ENCODE measurements at regions not wholly inside any gene's neighbourhood (a gene's known extent, or its start where the extent isn't known, plus 50 kb on each side); places are given as distances from the start of the nearest gene placed in this dataset.

- H3K27me3 ChIP-seq (ENCODE audit: control insufficient read depth, insufficient read depth, low read length, poor library complexity, severe bottlenecking) = no peaks in the 10 kb centered on the region
- no peaks in the 10 kb centered on the region for H3K9me3 ChIP-seq (ENCODE audit: control insufficient read depth, low read length)
- no peak overlapping the region for H3K4me3 ChIP-seq (ENCODE audit: insufficient read depth, low read depth, low read length)
- H3K4me1 ChIP-seq (ENCODE audit: control insufficient read depth, insufficient read depth, low read length) = peaks cover 3% of the 10 kb centered on the region
- H3K36me3 ChIP-seq (ENCODE audit: control insufficient read depth, insufficient read depth, low read length) = no peaks in the 10 kb centered on the region
- no peak overlapping the region for H3K27ac ChIP-seq (ENCODE audit: insufficient read depth, low read depth, low read length, poor library complexity, severe bottlenecking)
- 89 to 92% methylated on average over 3 of the region's 3 CpGs for WGBS, 2 experiments
Observed at GRCh38 chr9:89749500-89750116, 144.8 kb downstream of the GADD45G start.

DNA sequence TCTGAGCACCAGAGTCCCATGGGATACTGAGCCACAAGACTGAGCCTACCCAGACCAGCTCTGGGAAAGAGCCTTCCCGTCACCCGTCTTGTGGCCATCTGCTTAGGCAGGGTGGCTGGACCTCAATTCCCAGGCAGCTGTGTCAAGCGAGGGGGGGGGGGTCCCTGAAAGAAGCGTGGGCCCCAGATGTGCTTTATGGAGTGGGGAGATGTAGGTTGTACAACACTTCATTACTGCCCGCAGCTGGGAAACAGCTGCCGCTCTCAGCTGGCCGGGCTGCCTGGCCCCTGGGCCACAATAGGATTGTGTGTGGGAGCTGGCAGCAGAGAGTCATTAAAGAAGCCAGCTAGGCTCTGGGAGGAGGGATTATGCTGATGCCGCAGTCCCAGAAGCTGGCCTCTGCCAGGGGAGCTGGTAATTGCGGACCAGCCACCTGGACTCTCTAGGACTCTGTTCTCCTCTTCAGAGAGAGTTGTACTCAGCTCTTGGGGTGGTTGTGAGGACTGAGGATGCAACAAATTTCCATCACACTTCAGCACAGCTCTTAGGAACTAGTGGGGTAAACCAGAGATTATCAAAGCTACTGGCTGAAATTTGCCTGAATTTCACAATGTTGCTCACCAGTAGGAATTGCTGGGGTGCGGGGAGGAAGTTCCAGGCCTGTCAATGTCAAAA is 145.4 kb downstream of the GADD45G start:
- 74 to 77% methylated on average over 10 of the region's 10 CpGs for WGBS, 2 experiments
- Histone ChIP-seq H3K4me1 (ENCODE audit: control insufficient read depth, insufficient read depth, low read length) (peaks cover 3% of the 10 kb centered on the region), H3K27me3 (ENCODE audit: control insufficient read depth, insufficient read depth, low read length, poor library complexity, severe bottlenecking) (no peaks in the 10 kb centered on the region), H3K36me3 (ENCODE audit: control insufficient read depth, insufficient read depth, low read length) (no peaks in the 10 kb centered on the region), H3K9me3 (ENCODE audit: control insufficient read depth, low read length) (no peaks in the 10 kb centered on the region), H3K4me3 (ENCODE audit: insufficient read depth, low read depth, low read length) (no peak overlapping the region), H3K27ac (ENCODE audit: insufficient read depth, low read depth, low read length, poor library complexity, severe bottlenecking) (no peak overlapping the region)

DNA sequence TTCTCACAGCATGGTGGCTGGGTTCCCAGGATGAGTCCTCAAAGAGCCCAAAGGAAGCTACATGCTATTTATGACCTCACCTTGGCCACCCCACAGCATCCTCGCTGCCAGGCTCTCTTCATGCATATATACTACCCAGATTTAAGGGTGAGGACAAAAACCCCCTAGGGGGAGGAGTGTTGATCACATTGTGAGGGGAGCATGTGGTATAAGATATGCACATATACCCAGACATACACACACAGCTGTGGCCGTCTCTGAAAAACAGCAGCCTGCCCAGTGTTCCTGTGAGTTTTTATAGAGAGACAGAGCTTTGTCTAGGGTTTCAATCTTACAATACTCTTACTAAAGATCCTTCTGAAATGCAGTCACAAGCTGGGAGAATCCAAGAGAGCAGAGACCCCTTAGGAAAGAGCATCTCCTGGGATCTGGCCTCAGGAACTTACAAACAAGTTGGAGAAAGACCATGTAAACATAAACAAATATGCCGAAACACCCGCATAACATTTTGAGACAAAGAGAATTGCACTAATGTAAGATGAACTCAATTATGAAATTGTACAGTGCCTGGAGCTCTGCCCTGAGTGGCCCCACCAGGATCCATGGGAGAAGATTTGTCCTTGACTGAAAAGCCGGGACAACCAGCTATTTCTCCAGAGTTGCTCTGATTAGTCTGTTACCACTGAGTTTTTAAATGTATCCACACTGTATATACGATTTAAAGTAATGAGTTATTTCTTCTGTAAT is 146.4 kb downstream of the GADD45G start:
- no peaks in the 10 kb centered on the region for H3K27me3 ChIP-seq (ENCODE audit: control insufficient read depth, insufficient read depth, low read length, poor library complexity, severe bottlenecking)
- WGBS, 2 experiments = 92 to 100% methylated on average over 4 to 5 of the region's 6 CpGs
- H3K9me3 ChIP-seq (ENCODE audit: control insufficient read depth, low read length) = no peaks in the 10 kb centered on the region
- no peak overlapping the region for H3K4me3 ChIP-seq (ENCODE audit: insufficient read depth, low read depth, low read length)
- H3K27ac ChIP-seq (ENCODE audit: insufficient read depth, low read depth, low read length, poor library complexity, severe bottlenecking) = no peak overlapping the region
- H3K36me3 ChIP-seq (ENCODE audit: control insufficient read depth, insufficient read depth, low read length) = no peaks in the 10 kb centered on the region
- peaks cover 3% of the 10 kb centered on the region for H3K4me1 ChIP-seq (ENCODE audit: control insufficient read depth, insufficient read depth, low read length)

DNA sequence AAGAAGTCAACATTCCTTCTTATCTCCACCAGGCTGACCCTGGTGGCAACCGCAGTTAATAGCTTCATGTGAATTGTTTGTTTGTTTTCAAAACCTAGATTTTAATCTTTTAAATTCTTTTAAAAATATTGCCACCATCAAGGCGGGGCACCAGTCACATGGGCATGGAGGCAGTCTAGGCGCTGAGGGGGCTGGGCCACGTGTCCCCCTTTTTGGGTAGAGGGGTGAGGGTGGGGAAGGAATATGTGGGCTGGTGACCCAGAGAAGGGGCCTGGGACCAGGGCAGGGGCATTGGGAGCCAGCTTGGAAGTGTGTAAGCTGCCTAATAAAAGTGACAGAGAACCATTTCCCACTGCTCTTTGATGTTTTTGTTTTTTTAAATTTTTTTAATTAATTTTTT is 147.3 kb downstream of the GADD45G start:
- H3K36me3 ChIP-seq (ENCODE audit: control insufficient read depth, insufficient read depth, low read length) = no peaks in the 10 kb centered on the region
- WGBS, 2 experiments = 94 to 97% methylated on average over 3 of the region's 4 CpGs
- H3K9me3 ChIP-seq (ENCODE audit: control insufficient read depth, low read length) = no peaks in the 10 kb centered on the region
- no peaks in the 10 kb centered on the region for H3K27me3 ChIP-seq (ENCODE audit: control insufficient read depth, insufficient read depth, low read length, poor library complexity, severe bottlenecking)
- peaks cover 3% of the 10 kb centered on the region for H3K4me1 ChIP-seq (ENCODE audit: control insufficient read depth, insufficient read depth, low read length)
- H3K27ac ChIP-seq (ENCODE audit: insufficient read depth, low read depth, low read length, poor library complexity, severe bottlenecking) = no peak overlapping the region
- no peak overlapping the region for H3K4me3 ChIP-seq (ENCODE audit: insufficient read depth, low read depth, low read length)

DNA sequence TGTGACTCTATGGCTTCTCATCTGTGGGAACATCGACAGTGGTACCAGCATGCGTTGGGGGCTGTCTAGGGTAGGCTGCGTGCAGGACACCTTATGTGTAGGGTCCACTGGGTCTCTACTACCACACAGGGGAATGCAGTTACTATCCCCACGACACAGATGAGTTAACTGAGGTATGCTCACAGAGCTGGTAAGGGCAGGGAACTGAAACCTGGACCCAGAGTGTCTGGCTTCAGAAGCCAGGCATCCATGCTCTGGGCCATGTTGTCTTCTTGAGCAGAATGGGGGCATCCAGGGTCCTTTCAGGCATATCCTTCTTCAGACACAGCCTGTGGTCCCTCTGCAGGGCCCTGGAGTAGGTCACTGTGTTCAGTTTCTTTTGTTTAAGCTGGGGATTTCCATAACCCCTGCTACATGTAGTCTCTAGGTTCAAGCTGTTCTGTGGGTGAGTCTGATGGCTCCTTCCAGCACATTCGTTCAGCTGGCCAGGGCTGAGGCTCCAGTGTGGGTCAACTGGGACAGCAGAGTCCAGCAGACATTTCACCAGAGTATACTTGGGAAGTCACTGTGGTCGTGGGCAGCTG is 148.8 kb downstream of the GADD45G start:
- no peaks in the 10 kb centered on the region for H3K27me3 ChIP-seq (ENCODE audit: control insufficient read depth, insufficient read depth, low read length, poor library complexity, severe bottlenecking)
- no peaks in the 10 kb centered on the region for H3K9me3 ChIP-seq (ENCODE audit: control insufficient read depth, low read length)
- H3K4me3 ChIP-seq (ENCODE audit: insufficient read depth, low read depth, low read length) = no peak overlapping the region
- H3K4me1 ChIP-seq (ENCODE audit: control insufficient read depth, insufficient read depth, low read length) = peaks cover 3% of the 10 kb centered on the region
- H3K36me3 ChIP-seq (ENCODE audit: control insufficient read depth, insufficient read depth, low read length) = no peaks in the 10 kb centered on the region
- H3K27ac ChIP-seq (ENCODE audit: insufficient read depth, low read depth, low read length, poor library complexity, severe bottlenecking) = no peak overlapping the region
- 88 to 90% methylated on average over 6 of the region's 6 CpGs for WGBS, 2 experiments

- peaks cover 3% of the 10 kb centered on the region for H3K4me1 ChIP-seq (ENCODE audit: control insufficient read depth, insufficient read depth, low read length)
- WGBS, 2 experiments = 87 to 93% methylated on average over 1 of the region's 1 CpG
Observed at GRCh38 chr9:89754193-89754592, 149.4 kb downstream of the GADD45G start.

GRCh38 chr9:89755821-89756220 is 151.0 kb downstream of the GADD45G start:
- WGBS, 2 experiments = 85 to 86% methylated on average over 9 of the region's 9 CpGs
- Histone ChIP-seq H3K4me1 (ENCODE audit: control insufficient read depth, insufficient read depth, low read length) (no peaks in the 10 kb centered on the region), H3K27ac (ENCODE audit: insufficient read depth, low read depth, low read length, poor library complexity, severe bottlenecking) (no peak overlapping the region), H3K9me3 (ENCODE audit: control insufficient read depth, low read length) (no peaks in the 10 kb centered on the region), H3K27me3 (ENCODE audit: control insufficient read depth, insufficient read depth, low read length, poor library complexity, severe bottlenecking) (no peaks in the 10 kb centered on the region), H3K36me3 (ENCODE audit: control insufficient read depth, insufficient read depth, low read length) (no peaks in the 10 kb centered on the region), H3K4me3 (ENCODE audit: insufficient read depth, low read depth, low read length) (no peak overlapping the region)

More at GRCh38 chr9:89754193-89754592, 149.4 kb downstream of the GADD45G start:
- no peaks in the 10 kb centered on the region for H3K36me3 ChIP-seq (ENCODE audit: control insufficient read depth, insufficient read depth, low read length)
- H3K27ac ChIP-seq (ENCODE audit: insufficient read depth, low read depth, low read length, poor library complexity, severe bottlenecking) = no peak overlapping the region
- H3K27me3 ChIP-seq (ENCODE audit: control insufficient read depth, insufficient read depth, low read length, poor library complexity, severe bottlenecking) = no peaks in the 10 kb centered on the region
- no peaks in the 10 kb centered on the region for H3K9me3 ChIP-seq (ENCODE audit: control insufficient read depth, low read length)
- no peak overlapping the region for H3K4me3 ChIP-seq (ENCODE audit: insufficient read depth, low read depth, low read length)

DNA sequence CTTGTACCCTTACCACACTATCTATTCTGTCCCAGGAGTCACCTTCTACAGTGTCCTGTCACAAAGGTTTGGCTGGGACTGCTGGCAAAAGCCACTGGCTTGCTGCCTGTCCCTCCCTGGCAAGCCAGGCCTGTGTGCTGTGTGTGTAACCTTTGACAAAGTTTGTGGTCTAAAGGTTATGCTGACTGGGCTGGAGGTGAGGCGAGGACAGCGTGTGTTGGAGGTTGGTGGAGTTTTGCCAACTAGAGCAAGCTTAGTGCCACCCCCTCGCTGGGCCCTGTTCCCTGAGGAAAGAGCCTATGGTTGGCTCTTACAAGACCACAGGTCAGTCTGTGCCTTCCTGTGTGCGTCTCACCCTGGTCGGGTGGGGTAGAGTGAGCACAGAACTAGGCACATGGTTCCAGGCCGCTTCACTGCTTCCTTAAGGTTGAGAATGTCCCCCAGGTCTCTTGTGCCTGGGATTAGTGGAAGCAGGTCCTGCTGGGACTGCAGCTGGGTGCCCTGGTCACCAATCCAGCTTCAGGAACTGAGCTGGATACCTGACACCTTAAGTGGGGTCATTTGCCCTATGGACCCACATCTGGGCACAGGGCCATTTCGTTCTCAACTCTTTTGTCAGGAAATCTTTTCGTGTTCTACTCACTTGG is 152.2 kb downstream of the GADD45G start:
- no peak overlapping the region for H3K27ac ChIP-seq (ENCODE audit: insufficient read depth, low read depth, low read length, poor library complexity, severe bottlenecking)
- no peaks in the 10 kb centered on the region for H3K4me1 ChIP-seq (ENCODE audit: control insufficient read depth, insufficient read depth, low read length)
- no peaks in the 10 kb centered on the region for H3K27me3 ChIP-seq (ENCODE audit: control insufficient read depth, insufficient read depth, low read length, poor library complexity, severe bottlenecking)
- H3K9me3 ChIP-seq (ENCODE audit: control insufficient read depth, low read length) = no peaks in the 10 kb centered on the region
- H3K36me3 ChIP-seq (ENCODE audit: control insufficient read depth, insufficient read depth, low read length) = no peaks in the 10 kb centered on the region
- 81 to 82% methylated on average over 8 of the region's 8 CpGs for WGBS, 2 experiments
- no peak overlapping the region for H3K4me3 ChIP-seq (ENCODE audit: insufficient read depth, low read depth, low read length)

DNA sequence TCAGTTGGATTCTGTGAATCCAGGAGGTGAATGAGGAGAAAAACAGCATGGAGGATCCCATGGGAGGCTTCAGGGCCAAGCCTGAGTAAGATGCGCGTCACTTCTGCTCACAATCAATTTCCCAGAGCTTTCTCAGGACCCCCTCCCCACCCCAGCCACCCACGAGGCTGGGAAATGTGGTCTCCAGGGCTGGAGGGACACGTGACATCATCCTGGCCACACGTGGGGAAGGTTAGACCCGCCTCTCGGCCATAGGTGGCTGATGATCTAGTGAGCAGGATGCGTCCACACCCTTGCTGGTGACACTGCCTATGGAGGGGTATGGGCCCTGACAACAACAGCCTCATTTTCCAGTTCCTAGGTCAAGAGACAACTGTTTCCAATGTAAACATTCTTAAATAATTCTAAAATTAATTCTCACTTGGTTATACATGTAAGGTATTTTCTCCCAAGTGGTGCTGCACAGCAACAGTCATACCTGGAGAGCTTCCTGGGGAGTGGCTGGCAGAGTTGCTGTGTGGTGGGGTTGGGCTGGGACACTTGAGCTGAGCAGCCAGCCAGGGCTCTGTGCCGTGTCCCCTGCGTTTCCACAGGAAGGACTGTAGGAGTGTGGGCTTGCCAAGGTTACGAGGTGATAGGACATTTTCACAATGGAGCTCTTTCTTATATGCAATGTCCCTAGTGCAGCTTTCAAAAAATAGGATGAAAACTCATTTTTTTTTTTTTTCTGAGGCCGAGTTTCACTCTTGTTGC is 153.1 kb downstream of the GADD45G start:
- Histone ChIP-seq H3K27ac (ENCODE audit: insufficient read depth, low read depth, low read length, poor library complexity, severe bottlenecking) (no peak overlapping the region), H3K9me3 (ENCODE audit: control insufficient read depth, low read length) (no peaks in the 10 kb centered on the region), H3K4me1 (ENCODE audit: control insufficient read depth, insufficient read depth, low read length) (no peaks in the 10 kb centered on the region), H3K36me3 (ENCODE audit: control insufficient read depth, insufficient read depth, low read length) (no peaks in the 10 kb centered on the region), H3K4me3 (ENCODE audit: insufficient read depth, low read depth, low read length) (no peak overlapping the region), H3K27me3 (ENCODE audit: control insufficient read depth, insufficient read depth, low read length, poor library complexity, severe bottlenecking) (no peaks in the 10 kb centered on the region)
- WGBS, 2 experiments = 87% methylated on average over 12 of the region's 12 CpGs
